ENCODE measurements at regions not wholly inside any gene's neighbourhood (a gene's known extent, or its start where the extent isn't known, plus 50 kb on each side); places are given as distances from the start of the nearest gene placed in this dataset.

DNA sequence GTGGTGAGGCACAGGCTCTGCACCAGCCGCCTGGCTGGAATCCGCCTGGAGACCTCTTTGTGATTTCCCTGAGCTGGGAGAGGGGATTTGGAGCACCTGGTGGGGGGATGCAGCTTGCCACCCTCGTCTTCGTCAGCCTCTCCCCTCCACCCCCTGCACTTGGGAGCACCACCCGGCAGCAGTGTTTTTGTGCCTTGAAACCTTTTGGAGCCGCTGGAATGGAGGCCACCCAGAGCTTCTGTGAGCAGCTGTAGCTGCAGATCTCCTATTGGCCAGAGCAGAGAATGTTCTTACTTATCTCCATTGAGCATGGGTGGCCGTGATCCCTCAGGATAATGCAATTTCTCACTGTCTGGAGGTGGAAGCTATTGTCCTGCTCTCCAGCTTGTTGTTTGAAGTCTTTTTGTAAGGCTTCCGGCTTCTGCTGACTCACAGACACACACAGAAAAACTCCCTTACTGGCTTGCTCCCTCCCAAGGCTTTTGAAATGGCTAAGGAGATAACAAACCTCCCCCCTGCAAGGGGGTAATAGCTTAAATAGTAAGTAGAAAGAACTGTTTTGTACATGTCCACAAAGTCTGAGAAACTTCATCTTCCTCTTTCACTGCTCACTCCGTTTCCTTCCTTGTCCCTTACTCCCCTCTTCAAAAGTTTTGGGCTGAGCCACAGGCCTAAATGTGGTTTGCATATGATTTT lies 271.2 kb downstream of the PRL start:
- Histone ChIP-seq H3K27ac (peak overlapping the region; percentile 58), H3K4me3 (no peak overlapping the region; the same call in 1 of the 2 replicates), H3K9me3 (ENCODE audit: low read depth, low read length) (no peaks in the 10 kb centered on the region), H3K9ac (ENCODE audit: insufficient read length) (no peak overlapping the region), H3K36me3 (ENCODE audit: insufficient read depth, low read length) (no peaks in the 10 kb centered on the region)
- DNase-seq (ENCODE audit: low read depth, low spot score), result no peak
- TF ChIP-seq FOXP2 (optimal IDR thresholded peaks at IDR 0.05; ENCODE audit: control extremely low read depth, extremely low read length, insufficient read depth), result no peak
- TF ChIP-seq POLR2AphosphoS5 (IDR thresholded peaks at IDR 0.05; ENCODE audit: borderline replicate concordance, low read depth, low read length), result no peak
- TF ChIP-seq EZH2 (IDR thresholded peaks at IDR 0.05), result no peak

DNA sequence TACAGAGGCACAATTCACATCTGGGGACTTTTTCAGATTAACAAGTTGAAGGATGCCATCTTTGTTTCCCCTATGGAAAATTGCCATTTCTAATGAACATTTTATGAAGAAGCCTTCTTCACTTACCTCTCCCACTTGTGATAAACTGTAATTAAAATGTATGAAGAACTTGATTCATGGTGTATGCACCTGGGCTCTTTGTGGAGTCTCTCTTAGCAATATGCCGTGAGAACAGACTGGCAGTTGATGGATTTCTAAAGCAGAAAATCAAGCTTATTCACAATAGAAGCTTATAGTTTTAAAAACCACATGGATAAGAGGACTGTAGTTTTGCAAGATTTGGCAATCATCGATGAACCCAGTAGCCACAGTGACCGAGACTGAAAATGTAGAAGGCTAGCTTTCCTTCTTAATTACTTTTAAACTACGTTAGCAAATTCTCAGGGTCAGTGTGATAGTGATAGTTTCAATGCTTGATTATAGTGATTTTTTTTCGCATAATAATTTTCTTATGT lies 270.6 kb downstream of the PRL start:
- DNase-seq (ENCODE audit: low read depth, low spot score), result no peak
- Histone ChIP-seq H3K36me3 (ENCODE audit: insufficient read depth, low read length) (no peaks in the 10 kb centered on the region), H3K27ac (peak overlapping the region; percentile 44), H3K4me3 (no peak overlapping the region; the same call in 1 of the 2 replicates), H3K9ac (ENCODE audit: insufficient read length) (no peak overlapping the region), H3K9me3 (ENCODE audit: low read depth, low read length) (no peaks in the 10 kb centered on the region)
- no peak for TF ChIP-seq EZH2 (IDR thresholded peaks at IDR 0.05)
- TF ChIP-seq FOXP2 (optimal IDR thresholded peaks at IDR 0.05; ENCODE audit: control extremely low read depth, extremely low read length, insufficient read depth), result no peak
- no peak for TF ChIP-seq POLR2AphosphoS5 (IDR thresholded peaks at IDR 0.05; ENCODE audit: borderline replicate concordance, low read depth, low read length)

DNA sequence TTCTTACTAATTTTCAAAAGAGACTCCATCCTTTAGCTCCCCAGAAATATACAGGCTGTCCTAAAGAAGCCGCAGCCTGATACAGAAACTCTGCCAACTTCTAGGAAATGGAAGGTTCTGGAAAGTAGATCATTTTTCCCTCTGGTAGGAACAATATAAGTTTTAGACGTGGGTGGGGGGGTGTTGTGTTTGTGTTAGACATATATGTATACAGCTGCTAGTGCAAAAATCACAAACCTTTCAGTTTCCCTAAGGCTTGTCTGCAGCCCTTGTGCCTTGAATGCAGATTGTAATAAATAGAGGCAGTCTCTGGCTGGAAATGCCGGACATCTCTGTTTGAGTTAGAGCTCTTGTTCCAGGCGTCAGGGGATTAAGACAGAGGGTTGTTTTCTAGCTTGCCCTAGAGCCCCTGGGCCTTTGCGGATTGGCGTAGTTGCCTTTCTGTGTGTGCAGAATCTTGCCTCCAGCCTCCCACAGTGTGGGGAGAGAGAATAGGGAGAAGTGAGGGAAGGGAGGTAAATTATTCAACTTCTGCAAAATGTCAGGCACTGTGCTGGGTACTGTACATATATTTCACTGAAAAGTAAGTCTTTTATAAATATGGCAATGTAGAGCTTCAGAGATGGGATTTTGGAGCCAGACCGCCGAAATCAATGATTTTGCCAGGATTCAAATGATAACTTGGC lies 269.7 kb downstream of the PRL start:
- Histone ChIP-seq H3K9me3 (ENCODE audit: low read depth, low read length) (no peaks in the 10 kb centered on the region), H3K4me3 (no peak overlapping the region), H3K27ac (no peak overlapping the region), H3K36me3 (ENCODE audit: insufficient read depth, low read length) (no peaks in the 10 kb centered on the region), H3K9ac (ENCODE audit: insufficient read length) (no peak overlapping the region)
- no peak for DNase-seq (ENCODE audit: low read depth, low spot score)
- TF ChIP-seq POLR2AphosphoS5 (IDR thresholded peaks at IDR 0.05; ENCODE audit: borderline replicate concordance, low read depth, low read length) (no peak), EZH2 (IDR thresholded peaks at IDR 0.05) (no peak), FOXP2 (optimal IDR thresholded peaks at IDR 0.05; ENCODE audit: control extremely low read depth, extremely low read length, insufficient read depth) (no peak)

DNA sequence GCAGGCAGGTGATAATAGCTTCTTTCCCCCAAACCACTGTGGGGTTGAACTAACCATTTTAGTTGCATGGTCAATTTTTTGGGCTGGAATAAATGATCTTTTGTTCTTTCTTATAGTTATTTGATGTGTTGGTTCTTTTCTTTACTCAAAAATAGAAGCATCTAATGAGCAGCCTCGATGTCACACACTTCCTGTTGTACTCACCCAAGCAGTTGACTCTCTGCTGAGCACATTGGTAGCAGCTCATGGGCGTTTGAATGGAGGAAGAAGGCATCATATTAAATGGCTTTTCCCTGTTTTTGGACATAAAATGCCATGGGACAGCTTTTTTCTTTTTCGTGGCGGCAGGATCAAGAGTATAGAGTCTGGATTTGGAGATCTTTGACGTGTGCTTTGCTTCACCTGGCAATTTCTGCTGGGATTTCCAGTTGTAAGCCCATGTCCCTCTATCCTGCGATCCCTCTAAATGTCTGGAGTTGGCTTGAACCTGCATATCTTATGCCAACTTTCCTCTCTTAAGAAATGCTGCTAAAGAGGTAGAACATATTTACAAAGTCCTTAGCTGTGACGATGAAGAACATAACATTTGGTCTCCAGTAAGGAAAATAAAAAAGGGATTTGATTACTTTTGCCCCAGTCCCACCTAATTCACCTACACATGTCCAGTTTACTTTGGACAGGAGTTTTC lies 268.3 kb downstream of the PRL start:
- Histone ChIP-seq H3K9ac (ENCODE audit: insufficient read length) (no peak overlapping the region), H3K4me3 (no peak overlapping the region), H3K9me3 (ENCODE audit: low read depth, low read length) (no peaks in the 10 kb centered on the region), H3K36me3 (ENCODE audit: insufficient read depth, low read length) (no peaks in the 10 kb centered on the region), H3K27ac (no peak overlapping the region)
- TF ChIP-seq EZH2 (IDR thresholded peaks at IDR 0.05) (no peak), FOXP2 (optimal IDR thresholded peaks at IDR 0.05; ENCODE audit: control extremely low read depth, extremely low read length, insufficient read depth) (no peak)
- no peak for DNase-seq (ENCODE audit: low read depth, low spot score)

DNA sequence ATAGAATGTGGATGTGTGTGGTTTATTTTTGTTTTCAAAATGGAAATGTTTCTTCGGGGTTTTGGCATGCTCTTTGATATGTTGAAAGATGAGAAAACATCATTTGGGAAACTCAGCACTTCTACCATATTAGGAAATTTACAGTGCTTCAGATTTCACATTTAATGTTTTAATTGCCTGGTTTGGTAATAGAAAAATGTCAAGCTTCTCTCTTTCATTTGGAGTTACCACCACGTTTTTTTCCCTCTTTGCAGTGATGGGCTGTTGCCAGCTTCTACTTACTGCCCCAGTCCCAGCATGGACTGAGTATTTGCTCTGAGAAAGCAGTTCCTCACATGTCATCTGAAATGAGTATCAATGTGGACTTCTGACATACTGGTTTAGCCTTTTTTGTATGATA lies 267.7 kb downstream of the PRL start:
- H3K4me3 ChIP-seq, result no peak overlapping the region
- H3K9ac ChIP-seq (ENCODE audit: insufficient read length), result no peak overlapping the region
- no peak overlapping the region for H3K27ac ChIP-seq
- no peaks in the 10 kb centered on the region for H3K9me3 ChIP-seq (ENCODE audit: low read depth, low read length)
- TF ChIP-seq EZH2 (IDR thresholded peaks at IDR 0.05) (no peak), FOXP2 (optimal IDR thresholded peaks at IDR 0.05; ENCODE audit: control extremely low read depth, extremely low read length, insufficient read depth) (no peak), POLR2AphosphoS5 (IDR thresholded peaks at IDR 0.05; ENCODE audit: borderline replicate concordance, low read depth, low read length) (no peak)
- H3K36me3 ChIP-seq (ENCODE audit: insufficient read depth, low read length), result no peaks in the 10 kb centered on the region
- DNase-seq (ENCODE audit: low read depth, low spot score), result no peak

DNA sequence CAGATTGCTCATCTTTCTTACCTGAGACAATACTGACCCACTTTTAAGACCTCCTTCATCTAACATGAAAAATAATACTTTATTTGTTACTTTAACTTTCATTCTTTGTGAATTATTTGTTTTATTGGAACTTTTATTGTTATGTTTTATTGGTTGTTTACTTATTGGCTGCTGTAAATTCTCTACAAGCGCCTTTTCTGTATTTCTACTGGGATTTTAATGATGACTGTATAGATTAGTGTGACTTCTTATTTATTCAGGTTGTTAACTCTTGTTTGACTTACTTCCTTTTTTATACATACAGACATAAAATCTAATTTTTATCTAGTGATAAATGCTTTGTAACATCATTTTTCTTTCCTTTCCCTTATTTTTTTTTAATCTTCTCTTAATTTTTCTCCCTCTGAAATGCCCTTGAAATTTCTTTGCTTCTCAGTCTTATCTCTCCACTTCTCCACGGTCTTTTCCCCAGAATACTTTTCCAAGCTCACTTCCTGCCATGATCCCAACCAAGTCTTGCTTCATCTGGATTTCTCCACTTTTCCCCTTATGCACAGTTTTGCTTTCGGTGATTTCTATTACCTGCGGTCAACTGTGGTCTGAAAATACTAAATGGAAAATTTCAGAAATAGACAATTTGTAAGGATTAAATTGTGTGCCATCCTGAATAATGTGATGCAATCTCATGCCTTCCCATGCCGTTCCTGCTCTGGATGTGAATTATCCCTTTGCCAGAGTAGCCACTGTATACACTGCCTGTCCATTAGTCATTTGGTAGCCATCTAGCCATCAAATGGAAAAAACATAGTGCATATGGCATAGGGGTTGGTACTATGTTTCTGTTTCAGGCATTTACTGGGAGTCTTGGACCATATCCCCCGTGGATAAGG lies 265.9 kb downstream of the PRL start:
- H3K36me3 ChIP-seq (ENCODE audit: insufficient read depth, low read length), result no peaks in the 10 kb centered on the region
- DNase-seq (ENCODE audit: low read depth, low spot score), result no peak
- H3K27ac ChIP-seq, result no peak overlapping the region
- no peaks in the 10 kb centered on the region for H3K9me3 ChIP-seq (ENCODE audit: low read depth, low read length)
- no peak overlapping the region for H3K4me3 ChIP-seq
- no peak overlapping the region for H3K9ac ChIP-seq (ENCODE audit: insufficient read length)
- TF ChIP-seq EZH2 (IDR thresholded peaks at IDR 0.05), result no peak
- TF ChIP-seq FOXP2 (optimal IDR thresholded peaks at IDR 0.05; ENCODE audit: control extremely low read depth, extremely low read length, insufficient read depth), result no peak

DNA sequence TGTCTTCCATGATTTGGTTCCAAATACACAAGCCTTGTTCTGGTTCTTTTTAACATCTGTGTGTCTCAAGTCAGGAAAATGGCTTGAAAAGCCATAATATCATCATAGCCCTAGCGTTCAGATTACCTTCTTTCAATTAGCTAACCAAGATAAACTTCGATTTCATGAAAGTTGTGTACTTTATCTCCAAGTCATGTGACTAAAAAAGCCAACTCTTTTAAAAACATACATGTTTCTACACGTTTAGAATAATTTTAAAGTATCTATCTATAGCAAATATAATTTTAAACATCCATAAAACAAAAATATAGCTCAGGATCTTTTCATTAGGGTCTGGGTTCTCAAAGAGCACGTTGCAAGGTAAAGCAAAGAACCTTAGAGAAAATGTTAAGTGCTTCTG lies 261.1 kb downstream of the PRL start:
- H3K27ac ChIP-seq, result no peak overlapping the region
- DNase-seq (ENCODE audit: low read depth, low spot score), result no peak
- TF ChIP-seq POLR2AphosphoS5 (IDR thresholded peaks at IDR 0.05; ENCODE audit: borderline replicate concordance, low read depth, low read length) (no peak), FOXP2 (optimal IDR thresholded peaks at IDR 0.05; ENCODE audit: control extremely low read depth, extremely low read length, insufficient read depth) (no peak), EZH2 (IDR thresholded peaks at IDR 0.05) (no peak)
- H3K36me3 ChIP-seq (ENCODE audit: insufficient read depth, low read length), result no peaks in the 10 kb centered on the region
- H3K4me3 ChIP-seq, result no peak overlapping the region
- H3K9me3 ChIP-seq (ENCODE audit: low read depth, low read length), result no peaks in the 10 kb centered on the region
- H3K9ac ChIP-seq (ENCODE audit: insufficient read length), result no peak overlapping the region
